HepG2 (cell line): ENCODE measurements at regions not wholly inside any gene's neighbourhood (a gene's known extent, or its start where the extent isn't known, plus 50 kb on each side); places are given as distances from the start of the nearest gene placed in this dataset.

Experiments used
- BCLAF1 ChIP-seq: fragments of 450-650 bp; IDR thresholded peaks from 2 replicates; pipeline ENCODE4 v1.6.1; 2017; ENCODE audit warnings: mild to moderate bottlenecking
- ISX ChIP-seq: sonication (generic); formaldehyde crosslinking; conservative IDR thresholded peaks from 2 replicates; pipeline ENCODE4 v1.5.0; 2020; ENCODE audit warnings: missing genetic modification reagents
- MXI1 ChIP-seq: IDR thresholded peaks from 3 replicates; pipeline ENCODE4 v1.6.1; 2012; ENCODE audit warnings: low read depth, low read length, inconsistent platforms, borderline replicate concordance
- NFE2L2 ChIP-seq: fragments of 150-350 bp; IDR thresholded peaks from 2 replicates; pipeline ENCODE4 v1.6.1; 2014; ENCODE audit warnings: low read length
- ZNF770 ChIP-seq: sonication (generic); formaldehyde crosslinking; IDR thresholded peaks from 2 replicates; pipeline ENCODE4 v1.5.0; 2020; ENCODE audit warnings: mild to moderate bottlenecking, missing genetic modification reagents

- TF ChIP-seq ISX (no peak), BCLAF1 (no peak), NFE2L2 (no peak), ZNF770 (CRISPR knock-in tag) (no peak), MXI1 (no peak)
Measured at GRCh38 chr10:125213541-125214282, 53.3 kb upstream of the CTBP2 start.
